HK-2 (cell line): ENCODE measurements at regions not wholly inside any gene's neighbourhood (a gene's known extent, or its start where the extent isn't known, plus 50 kb on each side); places are given as distances from the start of the nearest gene placed in this dataset.

ENCODE experiments used
- DNase-seq: peaks from one replicate; pipeline ENCODE4 v3.0.0-alpha.2; 2018; ENCODE audit not compliant: unreplicated experiment

DNA sequence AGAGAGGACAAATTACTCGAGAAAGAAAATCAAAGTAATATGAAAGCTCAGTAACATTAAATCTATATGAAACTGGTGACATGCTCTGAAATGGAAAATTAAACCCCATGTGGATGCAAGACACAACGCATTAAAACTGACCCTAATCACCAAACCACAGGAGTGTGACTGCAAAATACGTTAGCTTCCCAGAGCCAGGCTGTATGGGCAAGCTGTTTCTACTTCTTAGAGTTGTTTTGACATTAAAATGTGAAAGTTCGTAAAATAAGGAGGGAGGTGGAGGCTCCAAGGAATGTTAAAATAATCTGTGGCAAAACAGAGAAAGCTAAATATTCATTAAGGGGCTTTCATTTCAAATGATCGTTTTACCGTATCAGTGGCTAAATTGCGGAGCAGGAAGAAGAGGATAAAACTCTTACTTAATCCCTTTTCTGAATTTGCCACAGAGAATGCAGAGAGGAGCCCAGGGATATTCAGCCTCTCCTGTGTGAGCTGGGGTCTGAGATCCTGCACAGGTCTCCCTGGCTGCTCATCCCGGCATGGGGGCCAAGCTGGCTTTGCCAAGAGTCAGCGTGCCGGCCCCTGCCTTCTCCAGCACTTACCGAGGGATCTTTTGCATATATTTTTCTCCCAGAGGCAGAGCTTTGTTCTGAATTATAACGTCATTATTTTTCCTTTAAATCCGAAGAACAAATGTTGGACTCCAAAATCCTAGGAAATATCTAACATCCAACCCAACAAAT, 239.8 kb upstream of the THBS1 start:
- no peak for DNase-seq

DNA sequence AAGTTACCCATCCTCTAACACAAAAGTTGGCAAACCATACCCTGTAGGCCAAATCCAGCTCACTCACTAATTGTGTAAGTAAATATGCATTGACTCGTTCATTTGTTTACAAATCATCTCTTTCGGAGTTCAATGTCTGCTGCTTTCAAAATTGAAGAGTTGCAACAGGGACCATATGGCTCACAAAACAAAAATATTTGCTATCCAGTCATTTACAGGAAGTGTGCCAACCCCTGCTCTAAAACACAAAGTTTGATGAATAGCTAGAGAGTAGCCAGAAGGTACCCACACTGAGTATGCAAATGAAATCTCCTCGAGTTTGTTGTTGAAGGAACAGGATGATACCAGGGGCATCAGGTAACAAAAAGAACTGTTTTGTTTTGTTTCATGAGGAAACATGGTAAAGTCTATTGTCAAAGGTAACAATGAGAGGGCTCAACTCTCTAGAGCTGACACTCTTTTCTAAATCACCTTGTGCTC, 236.2 kb upstream of the THBS1 start:
- no peak for DNase-seq

DNA sequence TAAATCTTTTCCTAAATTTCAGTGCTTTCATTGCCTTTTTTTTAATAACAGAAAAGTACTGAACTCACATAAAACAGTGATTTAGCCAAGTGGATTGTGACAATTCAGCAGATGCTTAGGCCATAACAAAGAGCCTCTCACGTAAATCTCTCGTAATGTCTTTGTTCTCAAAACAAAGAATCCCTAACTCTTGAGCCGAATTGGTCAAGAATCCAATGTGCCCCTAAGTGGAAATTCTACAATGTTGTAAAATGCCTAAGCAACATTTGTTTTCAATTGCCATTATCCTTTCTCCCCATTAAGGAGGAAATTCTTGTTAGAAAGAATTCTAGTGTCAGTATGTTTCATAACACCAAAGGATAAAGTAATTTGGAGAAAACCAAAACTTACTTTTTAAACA, 235.7 kb upstream of the THBS1 start:
- DNase-seq, result no peak

DNA sequence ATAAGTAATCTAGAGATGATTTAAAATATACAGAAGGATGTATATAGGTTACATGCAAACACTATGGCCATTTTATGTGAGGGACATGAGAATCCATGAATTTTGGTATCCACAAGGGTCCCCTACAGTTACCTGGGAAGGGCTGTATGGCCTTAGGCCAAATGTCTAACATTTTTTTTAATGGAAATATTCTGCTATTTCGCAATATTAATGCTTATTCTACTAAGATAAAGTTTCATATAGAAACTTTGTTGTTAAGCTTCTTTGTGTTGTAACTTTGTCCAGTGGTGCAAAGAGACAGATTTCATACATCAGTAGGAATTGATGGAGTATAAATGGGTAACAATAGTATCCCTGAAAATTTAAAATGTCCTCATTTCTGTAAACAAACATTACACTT, 233.4 kb upstream of the THBS1 start:
- no peak for DNase-seq

DNA sequence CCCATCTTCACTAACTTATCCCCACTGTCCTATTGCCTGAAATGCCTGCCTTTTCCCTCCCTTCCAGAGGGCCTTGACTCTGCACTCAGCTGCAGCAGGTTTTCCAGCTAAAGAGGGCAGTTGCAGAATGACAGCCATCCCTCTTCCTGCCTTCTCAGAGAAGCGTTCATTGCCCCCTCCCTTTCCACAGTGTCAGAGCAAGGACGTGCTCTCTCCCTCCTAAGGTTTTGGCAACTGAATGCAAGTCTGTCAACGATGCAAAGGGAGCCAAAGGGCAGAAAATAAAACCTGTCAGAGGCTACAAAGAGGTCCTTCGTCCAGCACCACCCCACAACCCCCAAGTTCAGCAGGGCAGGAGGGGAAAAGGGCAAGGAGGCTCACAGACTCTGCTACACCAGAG, 230.1 kb upstream of the THBS1 start:
- DNase-seq, result no peak

DNA sequence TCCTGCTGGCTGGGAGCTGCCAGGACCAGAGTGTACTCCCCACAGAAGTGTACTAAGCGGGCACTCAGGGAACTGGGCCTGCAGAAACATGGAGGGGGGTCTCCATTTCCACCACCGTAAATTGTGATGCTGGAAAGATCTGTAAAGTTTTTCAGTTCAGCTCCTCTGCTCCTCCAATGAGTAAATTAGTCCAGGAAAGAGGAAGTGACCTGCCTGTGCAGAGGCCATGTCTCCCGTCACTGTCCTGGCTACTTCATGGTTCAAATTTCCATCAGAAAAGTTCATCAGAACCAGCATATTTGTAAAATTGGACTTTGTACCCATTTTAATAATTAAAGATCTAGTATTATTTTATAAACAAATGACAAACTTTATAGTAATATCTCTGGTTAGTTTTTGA, 226.7 kb upstream of the THBS1 start:
- no peak for DNase-seq

DNA sequence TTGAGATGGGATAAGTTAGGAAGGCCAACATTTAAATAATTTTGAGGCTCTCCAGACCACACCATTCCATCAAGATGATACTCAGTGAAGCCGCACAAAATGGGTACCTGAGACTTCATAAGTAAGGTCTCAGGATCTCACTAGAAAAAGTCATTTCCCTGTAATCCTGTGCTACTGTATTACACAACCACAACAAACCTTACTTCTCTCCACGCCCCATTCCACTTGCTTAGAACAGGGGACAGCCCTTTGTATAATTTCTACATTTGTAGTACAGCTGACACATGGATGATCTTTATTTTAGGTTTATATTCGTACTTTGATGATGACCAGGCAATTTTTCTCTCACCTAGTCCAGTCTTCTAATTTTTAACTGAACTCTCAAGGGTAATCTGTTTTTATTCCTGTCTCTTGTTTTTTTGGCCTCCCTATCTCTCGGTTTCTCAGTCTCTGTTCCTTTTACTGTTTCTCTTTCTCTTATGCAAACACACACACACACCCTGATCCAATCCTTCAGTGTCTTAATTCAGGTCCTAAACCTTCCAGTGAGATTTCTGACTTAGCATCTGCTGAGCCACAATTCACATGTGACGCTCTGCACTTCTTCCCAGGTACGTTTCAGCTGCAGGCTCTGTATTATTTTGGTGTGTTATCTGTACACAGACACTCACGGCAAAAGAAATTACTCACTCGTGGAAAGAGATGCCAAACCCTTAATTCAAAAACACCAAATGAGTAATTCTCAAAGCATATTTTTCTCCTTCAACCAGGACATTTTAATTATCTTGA, 223.2 kb upstream of the THBS1 start:
- no peak for DNase-seq

DNA sequence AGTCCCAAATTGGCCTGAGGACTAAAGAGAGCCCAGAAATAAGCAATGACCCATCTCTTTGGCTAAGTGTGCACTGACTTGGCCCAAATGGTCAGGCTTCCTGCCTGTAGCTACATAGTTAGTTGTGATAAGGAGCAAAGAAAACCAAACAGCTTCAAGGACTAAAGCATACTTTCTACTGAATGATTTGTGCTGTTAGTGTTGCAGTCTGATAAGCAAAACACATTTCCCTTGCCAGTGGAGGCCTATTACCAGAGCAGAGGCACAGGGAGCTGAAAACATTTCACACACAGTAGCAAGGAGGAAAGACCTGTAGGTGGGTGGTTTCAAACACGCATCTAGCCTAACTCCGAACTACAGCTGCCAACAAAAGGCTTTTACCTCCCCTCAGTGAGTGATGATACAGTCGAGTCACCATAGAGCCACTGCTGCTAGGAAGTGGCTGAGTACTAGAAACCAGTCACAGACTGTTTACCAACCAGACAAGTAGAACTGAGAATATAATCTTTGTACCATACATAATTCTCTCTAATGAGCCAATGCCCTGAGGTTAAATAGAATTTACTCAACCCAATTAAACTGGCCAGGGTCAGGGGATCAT, 222.3 kb upstream of the THBS1 start:
- no peak for DNase-seq

DNA sequence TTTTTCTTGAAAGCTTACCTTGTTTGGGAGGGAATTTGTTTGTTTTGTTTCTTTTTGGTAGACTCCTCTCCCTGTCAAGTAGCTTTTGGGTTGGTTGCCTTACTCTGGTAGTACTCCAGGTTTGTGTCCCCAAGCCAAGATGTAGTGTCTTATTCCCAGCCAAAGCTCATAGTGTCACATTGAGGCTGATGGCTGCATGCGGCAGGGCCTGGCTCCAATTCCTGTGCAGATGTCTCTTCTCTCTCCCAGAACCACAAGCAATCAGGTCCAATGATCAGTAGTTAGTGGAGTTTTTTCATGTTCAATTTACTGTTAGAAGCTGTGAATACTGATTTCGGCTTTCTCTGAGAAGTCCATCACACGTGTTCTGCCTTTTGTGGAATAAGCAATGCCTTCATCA, 221.1 kb upstream of the THBS1 start:
- DNase-seq, result no peak

DNA sequence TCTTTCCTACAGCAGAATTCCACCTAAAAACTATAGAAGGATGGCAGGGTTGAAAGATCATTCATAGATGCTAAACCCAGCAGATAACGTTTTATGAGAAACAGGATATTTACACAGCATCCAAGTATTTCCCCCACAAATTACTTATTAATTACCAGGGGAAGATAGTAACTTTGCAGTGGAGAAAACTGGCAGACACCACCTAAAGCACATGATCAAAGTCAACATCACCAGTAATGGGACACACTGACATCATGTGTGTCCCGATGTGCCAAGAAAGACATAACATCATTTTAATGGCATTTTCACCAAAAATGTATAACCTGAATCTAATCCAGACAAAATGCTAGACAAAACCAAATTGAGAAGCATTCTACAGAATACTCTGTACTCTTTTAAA, 220.4 kb upstream of the THBS1 start:
- no peak for DNase-seq

DNA sequence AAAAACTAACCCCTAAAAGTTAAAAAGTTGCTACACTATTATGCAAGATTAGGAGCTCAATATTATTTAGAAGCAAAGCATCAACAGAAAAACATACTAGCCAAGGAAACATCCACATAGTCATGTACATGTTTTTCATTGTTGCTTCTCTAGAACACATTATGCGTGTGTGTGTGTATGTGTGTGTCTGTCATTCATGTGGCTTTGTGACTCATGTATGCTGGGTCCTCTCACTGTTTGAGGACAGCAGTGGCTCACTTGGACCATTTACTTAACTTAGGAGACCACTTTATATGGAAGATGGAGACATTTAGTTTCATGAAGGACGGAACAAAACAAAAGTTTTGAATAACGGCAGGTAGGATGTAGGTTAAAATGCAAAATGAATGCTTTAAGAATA, 219.4 kb upstream of the THBS1 start:
- no peak for DNase-seq

DNA sequence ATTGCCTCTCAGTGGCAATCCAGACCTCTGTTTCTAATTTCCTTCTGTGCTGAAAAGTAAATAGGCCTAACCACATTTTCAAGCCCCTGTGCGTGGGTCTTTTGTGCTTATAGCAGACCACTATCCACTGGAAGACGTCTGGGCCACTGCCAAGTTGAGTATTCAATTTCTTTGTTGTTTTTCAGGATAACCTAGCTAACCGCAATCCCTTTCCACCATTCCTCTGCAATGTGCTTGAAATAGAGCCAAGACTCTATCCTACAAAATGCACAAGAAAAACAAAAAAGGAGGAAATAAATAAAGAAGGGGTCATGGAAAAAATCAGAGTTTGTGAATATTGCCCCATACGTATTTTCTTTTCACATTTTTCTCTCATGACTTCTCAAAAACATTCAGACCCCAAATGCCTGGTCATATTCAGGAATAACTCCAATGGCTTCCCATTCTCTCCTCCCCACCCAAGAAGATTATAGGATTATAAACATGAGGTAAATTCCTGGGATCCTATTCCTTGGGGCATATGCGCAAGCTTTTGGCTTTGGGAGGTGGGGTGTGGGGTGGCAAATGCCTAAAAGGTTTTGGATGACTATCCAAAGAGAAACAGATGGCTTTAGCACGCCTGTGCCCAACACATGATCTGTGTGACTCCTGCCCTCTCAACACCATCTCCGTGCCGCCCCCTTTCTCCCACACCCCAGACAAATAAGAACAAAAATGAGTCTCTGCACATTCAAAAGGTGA, 217.9 kb upstream of the THBS1 start:
- no peak for DNase-seq

DNA sequence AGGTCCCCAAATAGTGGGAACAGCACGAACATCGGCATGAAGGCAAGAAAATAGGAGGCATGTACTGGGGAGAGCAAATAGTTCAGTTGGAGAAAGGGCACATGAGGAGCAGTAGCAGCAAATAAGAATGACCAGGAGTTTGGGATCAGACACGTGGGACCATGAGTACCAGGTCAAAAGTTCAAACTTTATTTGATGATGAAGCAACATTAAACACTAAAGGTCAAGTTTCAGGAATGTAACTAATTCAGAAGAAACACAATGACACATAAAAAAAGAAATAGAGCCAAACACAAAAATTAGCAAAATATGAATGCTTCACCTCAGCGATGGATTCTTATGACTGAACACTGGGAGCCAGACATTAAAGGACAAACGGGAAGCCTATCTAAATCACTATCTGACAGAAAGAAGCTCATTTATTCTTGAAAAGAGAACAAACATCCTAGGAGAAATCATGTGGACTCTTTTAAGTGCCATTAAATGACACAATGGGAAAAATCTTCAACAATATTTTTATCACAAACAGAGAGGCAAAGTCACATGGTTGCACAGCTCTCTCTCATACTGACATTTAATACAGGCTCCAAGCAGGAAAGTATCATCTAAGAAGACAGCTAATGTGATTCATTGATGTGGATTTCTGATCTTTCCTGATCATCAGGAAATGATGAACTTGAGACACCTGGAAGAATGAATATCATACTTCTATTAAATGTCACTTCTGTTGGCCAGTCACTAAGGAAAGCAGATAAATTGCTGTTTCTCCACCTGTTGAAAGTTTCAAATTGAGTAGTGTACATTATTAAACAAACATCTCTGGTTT, 216.9 kb upstream of the THBS1 start:
- DNase-seq, result no peak

DNA sequence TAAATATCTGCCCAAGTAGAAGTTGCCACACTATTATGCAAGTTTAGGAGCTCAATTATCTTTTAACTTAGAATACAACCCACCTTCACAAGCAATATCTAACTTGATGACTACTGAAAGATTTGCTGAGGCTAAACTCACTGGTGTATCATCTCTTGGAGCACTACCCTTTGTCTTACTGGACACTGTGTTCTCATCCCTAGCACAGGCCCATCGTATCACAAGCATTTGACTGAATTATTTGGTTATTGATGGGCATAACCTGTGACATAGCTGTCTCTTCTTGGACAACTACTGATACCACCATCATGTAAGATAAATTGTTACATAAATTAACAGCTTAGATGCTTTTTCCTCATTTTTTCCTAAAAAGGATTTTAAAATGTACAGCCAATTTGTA, 216.2 kb upstream of the THBS1 start:
- DNase-seq, result no peak

DNA sequence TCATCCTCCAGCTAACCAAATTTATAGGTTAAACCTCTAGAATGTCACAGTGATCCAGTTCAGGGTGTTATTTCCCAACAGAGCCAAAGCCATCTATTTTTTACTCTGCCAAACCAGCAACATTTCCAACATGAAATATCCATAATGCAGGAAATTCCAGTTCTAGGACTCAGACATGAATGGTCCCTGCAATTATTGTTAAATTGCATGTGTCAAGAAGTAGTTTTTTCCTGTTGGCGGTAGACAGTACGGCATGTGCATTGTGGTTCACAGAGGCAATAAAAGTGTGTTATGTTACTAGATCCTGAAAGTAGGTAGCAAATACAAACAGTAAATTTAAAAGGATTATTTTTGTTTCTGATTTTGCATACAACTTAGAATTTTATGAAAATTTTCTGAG, 215.7 kb upstream of the THBS1 start:
- DNase-seq, result no peak

DNA sequence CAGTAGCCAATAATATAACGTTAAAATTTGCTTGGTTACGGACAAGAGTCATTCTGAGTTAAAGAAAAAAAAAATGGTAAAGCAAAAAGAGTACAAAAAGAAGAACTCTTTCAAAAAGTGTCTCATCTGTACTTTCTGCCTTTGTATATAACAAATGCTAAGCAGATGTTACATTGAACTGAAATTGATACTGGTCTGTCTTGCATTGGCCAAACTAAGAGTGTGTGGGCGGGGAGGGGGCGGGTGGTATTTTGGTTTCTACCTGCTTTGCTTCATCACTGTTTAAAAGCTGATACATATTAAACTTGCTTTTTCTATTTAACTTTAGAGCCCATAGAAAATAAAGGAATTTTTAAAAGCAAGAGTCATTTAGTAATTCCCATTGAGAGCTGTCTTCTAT, 215.0 kb upstream of the THBS1 start:
- no peak for DNase-seq

DNA sequence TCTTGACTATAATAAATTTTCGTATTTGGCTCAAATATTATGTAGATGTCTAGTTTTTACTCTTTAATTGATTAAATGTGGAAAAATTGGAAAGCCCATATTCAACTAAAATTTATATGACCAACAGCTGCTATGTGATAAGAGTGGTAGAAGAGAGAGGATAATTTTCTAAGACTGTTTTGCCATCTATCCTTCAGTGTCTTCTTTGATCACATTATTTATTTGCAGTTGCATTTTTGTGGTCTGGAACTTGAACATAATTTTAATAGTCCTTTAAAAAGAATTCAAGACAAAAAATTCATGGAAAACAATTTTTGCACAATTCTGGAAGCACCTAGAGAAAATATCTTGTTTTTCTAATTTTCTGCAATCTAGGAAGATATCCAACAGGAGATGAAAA, 213.3 kb upstream of the THBS1 start:
- no peak for DNase-seq

DNA sequence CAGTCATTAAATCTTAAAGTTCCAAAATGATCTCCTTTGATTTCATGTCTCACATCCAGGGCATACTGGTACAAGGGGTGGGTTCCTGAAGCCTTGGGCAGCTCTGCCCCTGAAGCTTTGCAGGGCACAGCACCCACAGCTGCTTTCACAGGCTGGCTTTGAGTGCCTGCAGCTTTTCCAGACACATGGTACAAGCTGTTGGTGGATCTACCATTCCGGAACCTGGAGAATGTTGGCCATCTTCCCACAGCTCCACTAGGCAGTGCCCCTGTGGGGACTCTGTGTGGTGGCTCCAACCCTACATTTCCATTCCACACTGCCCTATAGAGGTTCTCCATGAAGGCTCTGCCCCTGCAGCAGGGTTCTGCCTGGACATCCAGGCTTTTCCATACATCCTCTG, 211.1 kb upstream of the THBS1 start:
- no peak for DNase-seq

DNA sequence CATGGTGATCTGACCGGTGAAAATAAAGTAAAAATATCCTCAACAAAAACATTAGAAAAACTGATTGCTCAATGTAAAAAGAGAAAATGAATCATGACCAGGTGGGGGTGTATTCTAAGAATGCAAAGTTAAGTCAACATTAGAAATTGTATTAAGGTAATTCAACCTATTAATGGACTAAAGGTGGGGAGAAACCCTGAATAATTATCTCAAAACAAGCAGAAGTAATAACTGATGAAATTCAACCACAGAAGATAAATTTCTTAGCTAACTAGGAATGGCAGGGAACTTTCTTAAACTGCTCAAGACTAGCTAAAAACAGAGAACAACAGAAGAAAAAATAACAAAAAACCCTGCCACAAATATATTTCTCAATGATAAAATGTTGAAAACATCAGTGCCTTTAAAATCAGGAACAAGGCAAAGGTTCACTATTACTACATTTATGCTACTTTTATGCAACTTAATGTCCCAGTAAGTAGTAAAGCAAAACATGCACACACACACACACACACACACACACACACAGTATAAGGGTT, 204.4 kb upstream of the THBS1 start:
- DNase-seq, result no peak

DNA sequence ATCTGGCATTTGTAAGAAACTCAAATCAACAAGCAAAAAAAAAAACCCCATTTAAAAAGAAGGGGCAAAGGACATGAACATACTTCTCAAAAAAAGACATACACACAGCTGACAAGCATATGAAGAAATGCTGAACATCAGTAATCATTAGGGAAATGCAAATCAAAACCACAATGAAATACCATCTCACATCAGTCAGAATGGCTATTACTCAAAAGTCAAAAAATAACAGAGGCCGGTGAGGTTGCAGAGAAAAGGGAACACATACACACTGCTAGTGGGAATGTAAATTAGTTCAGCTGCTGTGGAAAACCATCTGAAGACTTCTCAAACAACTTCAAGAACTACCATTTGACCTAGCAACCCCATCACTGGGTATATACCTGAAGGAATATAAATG, 199.4 kb upstream of the THBS1 start:
- DNase-seq, result no peak

DNA sequence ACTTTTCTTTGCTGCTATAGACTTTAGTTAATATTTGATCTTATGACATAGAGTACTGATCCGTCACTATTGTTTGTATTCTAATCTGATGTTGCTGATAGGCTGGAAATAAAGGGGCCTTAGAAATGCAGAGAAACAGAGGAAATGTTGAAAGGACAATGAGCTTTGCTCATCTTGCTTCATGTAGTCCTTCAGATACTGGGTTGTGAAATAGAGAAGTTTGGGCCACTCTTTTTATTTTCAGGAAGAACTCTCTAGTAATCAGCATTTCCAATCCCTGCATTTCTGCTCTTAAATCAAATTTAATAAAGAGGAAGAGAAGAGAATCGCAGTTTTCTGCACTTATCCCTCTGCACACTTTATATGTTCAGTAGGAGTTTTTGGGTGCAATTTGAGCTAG, 192.8 kb upstream of the THBS1 start:
- no peak for DNase-seq
